NCI-H82 treated with DMSO at 0.1 percent for 48 hours (cell line): ENCODE measurements at regions not wholly inside any gene's neighbourhood (a gene's known extent, or its start where the extent isn't known, plus 50 kb on each side); places are given as distances from the start of the nearest gene placed in this dataset.

Experiments
- DNase-seq: peaks from one replicate; lab custom pipeline; 2025; ENCODE audit not compliant: unreplicated experiment; lab: John Stamatoyannopoulos, UW

- DNase-seq = no peak
Observed at GRCh38 chr9:110133608-110134210, 74.2 kb downstream of the C9orf152 start.

DNA sequence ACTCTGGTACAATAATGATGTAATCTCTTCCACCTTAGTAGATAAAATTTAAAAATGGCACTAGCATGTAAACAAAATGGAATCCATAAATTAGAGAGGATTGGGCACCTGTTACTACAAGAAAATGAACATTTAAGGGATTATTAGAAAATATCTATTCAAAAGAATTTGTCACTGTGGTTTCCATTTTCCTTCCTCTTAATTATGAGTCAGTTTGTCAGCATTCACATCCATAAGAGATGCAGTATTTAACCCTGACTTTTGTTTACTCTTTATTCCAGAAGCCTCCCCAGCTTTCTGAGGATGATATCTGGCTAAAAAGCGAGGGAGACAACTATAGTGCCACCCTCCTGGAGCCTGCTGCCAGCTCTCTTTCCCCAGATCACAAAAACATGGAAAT is 72.1 kb downstream of the C9orf152 start:
- no peak for DNase-seq

DNA sequence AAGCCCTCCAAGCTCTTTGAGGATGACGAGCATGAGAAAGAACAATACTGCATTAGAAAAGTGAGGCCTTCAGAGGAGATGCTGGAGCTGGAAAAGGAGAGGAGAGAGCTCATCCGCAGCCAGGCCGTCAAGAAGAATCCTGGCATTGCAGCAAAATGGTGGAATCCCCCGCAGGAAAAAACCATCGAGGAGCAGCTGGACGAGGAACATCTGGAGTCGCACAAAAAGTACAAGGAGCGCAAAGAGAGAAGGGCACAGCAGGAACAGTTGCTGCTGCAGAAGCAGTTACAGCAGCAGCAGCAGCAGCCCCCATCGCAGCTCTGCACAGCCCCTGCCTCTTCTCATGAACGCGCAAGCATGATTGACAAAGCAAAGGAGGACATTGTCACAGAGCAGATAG is 71.2 kb downstream of the C9orf152 start:
- no peak for DNase-seq

GRCh38 chr9:110140276-110140675 is 67.7 kb downstream of the C9orf152 start:
- no peak for DNase-seq

- DNase-seq = no peak
Observed at GRCh38 chr9:110141227-110141793, 66.6 kb downstream of the C9orf152 start.

DNA sequence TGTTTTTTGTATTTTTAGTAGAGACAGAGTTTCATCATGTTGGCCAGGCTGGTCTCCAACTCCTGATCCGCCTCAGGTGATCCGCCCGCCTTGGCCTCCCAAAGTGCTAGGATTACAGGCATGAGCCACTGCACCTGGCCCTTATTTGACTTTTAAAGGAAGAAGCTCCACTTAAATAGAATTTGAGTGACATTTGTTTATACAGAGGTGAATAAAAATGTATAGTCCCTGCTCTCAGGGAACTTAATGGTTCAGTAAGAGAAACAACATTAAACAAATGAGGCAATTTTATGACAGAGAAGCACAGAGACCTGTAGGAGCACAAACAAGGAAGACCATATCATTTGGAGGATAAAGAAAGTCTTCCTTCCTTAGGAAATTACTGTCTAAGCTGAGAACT is 65.7 kb downstream of the C9orf152 start:
- DNase-seq = no peak

DNA sequence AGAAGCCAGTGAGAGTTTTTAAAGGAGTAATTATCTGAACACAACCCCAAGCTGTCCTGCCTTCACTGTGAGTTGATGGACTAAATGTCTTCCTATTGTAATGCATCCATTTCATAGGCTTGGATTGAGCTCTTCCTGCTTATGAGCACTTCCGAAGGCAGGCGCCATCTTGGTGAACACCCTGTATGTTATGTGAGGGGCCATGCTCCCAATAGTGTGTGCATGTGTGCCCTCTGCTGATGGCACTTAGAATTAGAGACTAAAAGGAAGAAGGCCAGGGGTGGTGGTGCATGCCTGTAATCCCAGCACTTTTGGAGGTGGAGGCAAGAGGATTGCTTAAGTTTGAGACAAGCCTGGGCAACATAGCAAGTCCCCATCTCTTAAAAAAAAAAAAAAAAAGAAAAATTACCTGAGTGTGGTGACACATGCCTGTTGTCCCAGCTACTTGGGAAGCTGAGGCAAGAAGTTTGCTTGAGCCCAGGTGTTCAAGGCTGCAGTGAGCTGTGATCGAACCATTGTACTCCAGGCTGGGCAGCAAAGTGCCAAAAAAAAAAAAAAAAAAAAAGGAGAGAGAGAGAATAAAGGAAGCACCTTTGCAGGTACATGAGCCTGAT is 65.0 kb downstream of the C9orf152 start:
- DNase-seq = no peak

DNA sequence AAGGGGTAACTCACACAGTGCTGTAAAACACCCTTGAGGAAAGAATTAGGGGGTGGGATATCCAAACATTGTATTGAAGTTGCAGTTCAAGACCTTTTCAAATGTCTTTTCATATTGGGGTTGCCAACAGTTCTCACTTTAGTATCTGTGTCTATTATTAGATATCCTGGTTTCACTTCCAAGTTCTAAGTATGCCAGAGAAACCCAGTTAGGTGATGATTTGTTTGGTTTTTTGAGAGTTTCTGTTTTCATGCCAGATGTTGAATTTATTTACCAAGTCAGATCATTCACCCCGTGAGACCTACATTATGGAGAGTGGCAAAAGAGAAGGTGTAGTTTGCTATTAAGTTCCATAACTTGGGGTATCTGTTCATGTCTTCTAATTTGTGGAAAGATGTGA is 64.5 kb downstream of the C9orf152 start:
- no peak for DNase-seq

DNA sequence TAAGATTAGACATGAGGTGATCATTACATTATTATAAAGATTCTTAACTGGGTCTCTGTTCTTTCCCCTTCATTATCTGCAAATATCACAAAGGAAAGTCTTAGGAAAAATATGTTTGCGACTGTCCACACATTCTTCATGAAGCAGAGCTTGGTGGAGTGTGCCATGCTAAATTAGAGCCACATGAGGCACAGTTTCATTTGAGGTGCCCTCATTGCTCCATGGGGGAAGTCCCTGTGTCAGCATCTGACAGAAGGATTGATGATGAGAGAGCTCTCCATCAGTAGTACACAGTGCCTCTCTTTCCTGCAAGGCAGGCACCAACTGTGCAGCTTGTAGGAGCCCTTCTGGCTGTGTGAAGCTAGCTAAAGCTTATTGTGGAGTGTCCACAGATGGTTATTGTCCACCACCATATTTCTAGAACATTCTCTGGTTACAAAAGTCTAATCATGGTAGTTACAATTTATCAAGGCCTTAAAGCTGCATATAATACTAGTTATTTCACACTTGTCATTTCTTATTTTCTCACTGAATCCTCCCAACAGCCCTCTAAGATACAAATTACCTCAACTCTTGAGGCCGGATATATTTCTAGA is 63.9 kb downstream of the C9orf152 start:
- DNase-seq = no peak

DNA sequence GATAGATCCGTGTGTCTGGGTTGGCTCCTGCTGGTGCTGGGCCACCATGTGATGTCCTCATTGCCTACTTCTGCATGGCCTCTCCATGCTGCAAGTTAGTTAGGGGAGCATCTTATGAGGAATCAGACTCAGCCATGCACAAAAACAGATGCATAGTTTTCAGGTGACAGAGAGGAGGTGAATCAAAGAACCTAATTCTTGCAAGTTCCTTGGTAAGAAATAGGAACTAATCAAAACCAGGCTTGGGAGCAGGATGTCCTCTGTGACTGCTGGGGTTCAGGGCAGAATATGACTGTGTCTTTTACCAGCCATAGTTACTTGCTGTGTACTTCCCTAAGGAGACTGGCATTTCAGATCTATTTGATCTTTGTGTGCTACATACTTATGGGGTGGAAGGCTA is 61.6 kb downstream of the C9orf152 start:
- DNase-seq = no peak

DNA sequence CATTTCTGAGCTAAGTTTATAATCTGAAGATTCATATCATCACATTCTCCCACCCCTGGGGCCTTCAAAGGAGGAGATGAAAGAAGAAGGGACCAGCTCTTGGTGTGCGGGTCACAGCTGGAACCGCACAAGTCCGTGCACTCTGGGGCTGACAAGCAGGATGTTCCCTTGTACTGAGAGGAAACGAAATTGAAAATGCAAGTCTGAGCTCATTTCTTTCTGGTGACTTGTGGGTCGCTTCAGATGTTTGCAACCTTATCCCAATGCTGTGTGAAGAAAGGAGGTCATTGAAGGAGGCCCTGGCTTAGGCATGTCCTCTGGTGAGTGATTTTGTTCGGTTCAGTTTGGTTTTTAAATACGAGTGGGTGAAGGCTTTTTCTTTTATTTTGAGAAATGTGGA is 59.6 kb downstream of the C9orf152 start:
- DNase-seq = no peak

GRCh38 chr9:110148891-110149290 is 59.1 kb downstream of the C9orf152 start:
- DNase-seq = no peak
